SW 1271 (cell line): ENCODE measurements at regions not wholly inside any gene's neighbourhood (a gene's known extent, or its start where the extent isn't known, plus 50 kb on each side); places are given as distances from the start of the nearest gene placed in this dataset.

Source experiments
- DNase-seq, 2 experiments: peaks; one replicate each; lab custom pipeline; 2025; lab: John Stamatoyannopoulos, UW

GRCh38 chr1:163406772-163407171 is 85.0 kb downstream of the NUF2 start:
- DNase-seq, result no peak

DNA sequence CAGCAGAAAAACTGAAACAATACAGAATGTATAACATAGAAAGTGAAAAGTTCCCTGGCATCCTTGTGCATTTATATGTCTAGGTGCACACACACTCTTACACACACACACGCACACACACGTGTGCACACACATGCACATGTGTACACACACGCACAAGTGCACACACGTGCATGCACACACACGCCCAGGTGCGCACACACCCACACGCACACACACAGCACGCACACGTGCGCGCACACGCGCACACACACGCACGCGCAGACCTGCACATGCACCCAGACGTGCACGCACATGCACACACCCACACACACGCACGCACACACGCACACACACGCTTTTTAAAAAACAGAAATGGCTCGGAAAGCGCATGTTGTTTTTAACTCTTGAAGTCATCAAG is 86.5 kb downstream of the NUF2 start:
- no peak for DNase-seq

DNA sequence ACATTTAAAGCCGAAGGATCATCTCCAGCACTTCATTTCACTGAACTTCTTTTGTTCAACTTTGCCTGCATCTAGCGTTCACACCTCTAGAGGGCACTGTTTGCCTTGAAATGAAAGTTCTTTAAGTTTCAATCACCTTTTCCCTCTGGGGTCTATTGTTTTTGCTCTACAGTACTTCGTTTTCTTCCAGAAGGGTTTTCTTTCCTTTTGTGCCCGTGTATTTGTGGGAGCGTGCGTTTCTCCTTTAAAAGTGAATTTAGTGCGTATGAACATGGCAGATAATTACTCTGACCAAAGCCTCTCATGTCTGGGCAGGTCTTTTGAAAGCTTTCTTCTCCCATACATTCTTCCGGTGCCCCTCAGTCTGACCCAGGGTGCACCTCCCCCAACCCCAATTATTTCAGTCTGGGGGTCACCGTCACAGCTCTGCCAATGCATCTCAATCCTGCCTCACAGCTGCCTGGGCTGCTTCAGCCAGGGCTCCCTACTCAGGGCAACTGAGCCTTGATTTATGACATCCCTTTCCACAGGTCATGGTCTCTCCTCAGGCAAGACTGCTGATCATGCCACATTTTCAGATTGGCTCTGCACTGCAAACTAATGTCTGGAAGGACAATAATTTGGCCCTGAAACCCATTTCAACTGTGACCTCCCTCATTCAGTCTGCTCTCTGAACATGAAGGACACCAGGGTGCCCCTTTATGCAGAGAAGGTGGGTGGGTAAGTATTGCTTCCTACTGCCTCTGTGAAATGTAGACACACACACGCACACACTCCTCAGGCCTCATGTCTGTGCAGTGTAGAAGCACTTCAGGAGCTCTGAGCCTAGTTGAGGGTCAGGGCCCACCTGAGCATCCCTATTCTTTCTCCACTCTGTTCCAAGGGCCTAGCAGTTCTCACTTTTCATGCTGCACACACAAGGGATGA is 88.6 kb downstream of the NUF2 start:
- DNase-seq, result peak in 1 of 2 experiments; percentile 26

GRCh38 chr1:163412221-163412620 is 90.5 kb downstream of the NUF2 start:
- no peak for DNase-seq

GRCh38 chr1:163414778-163415177 is 93.0 kb downstream of the NUF2 start:
- DNase-seq, result no peak

DNA sequence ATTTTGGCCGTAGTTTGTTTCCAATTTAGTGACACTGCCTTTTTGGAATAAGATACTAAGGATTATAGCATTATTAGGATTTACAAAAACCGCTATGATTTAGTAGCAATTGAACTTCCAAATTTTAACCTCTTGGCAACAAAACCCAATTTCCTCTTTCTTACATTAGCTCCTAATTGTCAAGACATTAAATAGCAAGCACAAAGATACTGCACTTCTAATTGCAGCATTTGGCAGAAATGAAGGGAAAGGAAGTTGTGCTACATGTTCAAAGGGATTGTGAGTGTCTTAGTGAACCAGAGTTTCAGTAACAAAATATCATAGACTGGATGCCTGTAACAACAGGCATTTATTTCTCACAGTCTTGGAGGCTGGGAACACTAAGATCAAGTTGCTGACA is 99.9 kb downstream of the NUF2 start:
- DNase-seq, result no peak

DNA sequence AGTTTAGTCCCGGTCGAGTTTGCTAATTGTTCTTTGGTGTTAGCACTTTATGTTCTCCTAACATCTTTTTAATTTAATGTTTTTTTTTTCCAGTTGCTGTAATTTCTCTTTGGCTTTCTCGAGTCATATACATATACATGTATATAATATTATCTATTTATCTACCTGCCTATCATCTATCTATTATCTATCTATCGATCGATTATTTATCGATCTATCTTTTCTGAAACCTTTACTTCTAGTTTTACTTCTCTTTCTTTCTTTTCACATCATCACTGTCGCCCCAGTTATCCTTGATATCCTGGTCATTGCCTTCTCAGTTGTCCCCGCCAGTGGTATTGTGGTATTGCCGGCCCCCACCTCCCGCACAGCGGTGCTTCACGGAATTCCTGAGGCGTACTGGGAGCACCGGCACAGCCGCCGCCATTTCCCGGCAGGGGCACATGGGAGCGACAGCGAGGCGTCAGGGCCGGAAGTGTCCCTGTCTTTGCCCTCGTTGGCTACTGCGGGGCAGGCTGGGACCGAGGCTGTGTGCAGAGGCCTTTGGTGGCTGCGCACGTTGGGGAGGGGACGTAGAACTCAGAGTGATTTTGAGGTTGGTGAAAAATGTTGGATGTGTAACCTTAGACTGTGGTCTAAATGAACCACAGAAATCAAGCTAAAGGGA is 101.1 kb downstream of the NUF2 start:
- DNase-seq, result no peak

- DNase-seq, result no peak
Measured at GRCh38 chr1:163426505-163427251, 104.9 kb downstream of the NUF2 start.

DNA sequence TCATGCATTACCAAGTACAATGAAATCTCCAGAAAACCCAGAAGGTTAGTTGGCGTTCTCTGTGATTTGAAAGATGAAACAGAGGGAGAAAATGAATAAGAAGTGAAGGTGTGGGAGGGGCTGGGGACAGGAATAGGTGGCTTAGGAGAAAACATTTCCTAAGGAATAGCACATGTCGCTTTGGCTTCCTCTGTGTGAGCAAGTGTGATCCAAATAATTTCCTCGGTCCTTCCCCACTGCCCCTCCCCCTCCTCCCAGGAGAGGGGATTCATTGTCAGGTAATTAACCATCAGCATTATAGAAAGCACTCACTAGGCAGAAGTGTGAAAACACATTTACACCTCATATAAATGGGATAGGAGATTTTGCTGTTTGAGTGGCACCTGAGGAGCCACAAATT is 105.5 kb downstream of the NUF2 start:
- DNase-seq, result no peak

GRCh38 chr1:163436140-163436812 is 114.5 kb downstream of the NUF2 start:
- no peak for DNase-seq

GRCh38 chr1:163439471-163439870 is 117.7 kb downstream of the NUF2 start:
- DNase-seq, result no peak

- DNase-seq, result no peak
Measured at GRCh38 chr1:163440090-163440489, 118.3 kb downstream of the NUF2 start.

GRCh38 chr1:163442231-163442879 is 120.6 kb downstream of the NUF2 start:
- DNase-seq, result no peak

- DNase-seq, result no peak
Measured at GRCh38 chr1:163442895-163443294, 121.1 kb downstream of the NUF2 start.

DNA sequence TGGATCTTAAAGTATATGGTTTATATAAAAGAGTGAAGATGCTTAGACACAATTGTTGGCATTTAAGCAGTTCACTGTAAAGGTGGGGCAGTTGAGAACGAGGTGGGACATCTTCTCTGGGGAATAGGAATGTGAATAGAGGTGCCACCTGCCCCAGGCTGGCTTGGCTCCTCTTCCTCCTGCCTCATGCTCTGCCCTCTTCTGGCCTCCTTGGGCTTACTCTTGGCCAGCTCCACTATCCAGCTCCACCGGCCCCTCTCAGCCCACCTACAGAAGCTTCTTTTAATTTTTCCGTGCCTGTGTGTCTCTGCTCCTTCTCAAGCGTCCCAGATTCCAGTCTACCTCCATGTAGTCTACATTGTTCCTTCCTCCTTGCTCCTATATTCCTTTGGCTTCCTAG is 122.1 kb downstream of the NUF2 start:
- DNase-seq, result no peak

- no peak for DNase-seq
Measured at GRCh38 chr1:163444665-163445064, 122.9 kb downstream of the NUF2 start.

GRCh38 chr1:163450986-163451385 is 129.2 kb downstream of the NUF2 start:
- no peak for DNase-seq

GRCh38 chr1:163459539-163459938 is 137.8 kb downstream of the NUF2 start:
- no peak for DNase-seq

- DNase-seq, result no peak
Measured at GRCh38 chr1:163467289-163467688, 145.5 kb downstream of the NUF2 start.

DNA sequence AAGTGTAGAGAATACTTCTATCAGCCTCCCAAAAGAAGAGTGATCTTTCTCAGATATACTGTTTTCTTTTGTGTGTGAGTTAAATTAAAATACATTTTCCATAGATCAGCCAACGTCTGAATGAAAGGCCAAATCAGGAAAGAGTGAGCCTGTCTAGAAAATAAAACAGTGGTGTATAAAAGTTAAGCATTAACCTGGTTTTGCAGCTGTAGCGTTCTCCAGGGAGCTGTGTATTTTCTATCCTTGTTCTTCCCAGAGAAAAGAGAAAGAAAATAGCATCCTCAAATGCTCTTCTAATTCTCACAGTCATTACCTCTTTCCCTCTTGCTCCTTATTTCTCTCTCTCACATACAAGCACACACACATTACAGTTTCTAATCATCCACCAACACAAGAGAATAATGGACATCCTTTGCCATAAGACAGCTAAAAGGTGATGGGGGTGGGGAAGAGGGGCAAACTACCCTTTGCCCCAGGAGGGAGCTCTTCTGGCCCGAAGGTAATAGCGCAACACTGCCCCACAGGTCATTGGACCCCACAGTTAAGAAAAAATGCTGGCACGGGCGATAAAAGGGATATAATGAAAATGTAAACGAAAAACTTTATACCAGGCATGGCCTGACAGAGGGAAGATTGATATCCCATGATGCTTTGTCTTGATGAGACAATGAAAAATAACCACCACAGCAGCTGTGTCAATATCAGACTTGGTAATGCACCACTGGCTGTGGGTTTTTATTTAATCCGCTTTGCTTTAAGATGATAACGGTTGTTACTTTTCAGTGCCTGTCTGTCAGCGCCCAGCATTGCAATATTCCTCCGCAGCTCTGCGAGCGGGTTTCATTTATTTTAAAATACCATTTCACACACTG is 150.3 kb downstream of the NUF2 start:
- DNase-seq, result no peak
